Chondrocyte (in vitro differentiated cells): ENCODE measurements at regions not wholly inside any gene's neighbourhood (a gene's known extent, or its start where the extent isn't known, plus 50 kb on each side); places are given as distances from the start of the nearest gene placed in this dataset.

Experiments used
- DNase-seq: peaks from one replicate; pipeline ENCODE4 v3.0.0; 2021; ENCODE audit warnings: mixed read lengths, low spot score
- H3K27ac Mint-ChIP-seq: one replicate; pipeline ENCODE4 v1.8.0; 2021; ENCODE audit warnings: mild to moderate bottlenecking, moderate library complexity, mixed read lengths; ENCODE audit not compliant: unreplicated experiment
- H3K27me3 Mint-ChIP-seq: 2 replicates; pipeline ENCODE4 v1.8.0; 2021; ENCODE audit warnings: low read depth, mixed read lengths
- H3K36me3 Mint-ChIP-seq: 2 replicates; pipeline ENCODE4 v1.8.0; 2021; ENCODE audit warnings: low read depth, mixed read lengths
- H3K4me1 Mint-ChIP-seq: 2 replicates; pipeline ENCODE4 v1.8.0; 2021; ENCODE audit warnings: low read depth, mild to moderate bottlenecking, mixed read lengths
- H3K4me3 Mint-ChIP-seq: one replicate; pipeline ENCODE4 v1.8.0; 2021; ENCODE audit warnings: mild to moderate bottlenecking, moderate library complexity, mixed read lengths; ENCODE audit not compliant: unreplicated experiment
- H3K9me3 Mint-ChIP-seq: 2 replicates; pipeline ENCODE4 v1.8.0; 2021; ENCODE audit warnings: low read depth, mixed read lengths
- TF ChIP-seq, protein P1 (sequence below): fragments of 200-600 bp; sonication (generic); IDR thresholded peaks from 2 replicates; pipeline ENCODE4 v1.5.0; 2021; ENCODE audit warnings: antibody characterized with exemption, mild to moderate bottlenecking, moderate library complexity

DNA sequence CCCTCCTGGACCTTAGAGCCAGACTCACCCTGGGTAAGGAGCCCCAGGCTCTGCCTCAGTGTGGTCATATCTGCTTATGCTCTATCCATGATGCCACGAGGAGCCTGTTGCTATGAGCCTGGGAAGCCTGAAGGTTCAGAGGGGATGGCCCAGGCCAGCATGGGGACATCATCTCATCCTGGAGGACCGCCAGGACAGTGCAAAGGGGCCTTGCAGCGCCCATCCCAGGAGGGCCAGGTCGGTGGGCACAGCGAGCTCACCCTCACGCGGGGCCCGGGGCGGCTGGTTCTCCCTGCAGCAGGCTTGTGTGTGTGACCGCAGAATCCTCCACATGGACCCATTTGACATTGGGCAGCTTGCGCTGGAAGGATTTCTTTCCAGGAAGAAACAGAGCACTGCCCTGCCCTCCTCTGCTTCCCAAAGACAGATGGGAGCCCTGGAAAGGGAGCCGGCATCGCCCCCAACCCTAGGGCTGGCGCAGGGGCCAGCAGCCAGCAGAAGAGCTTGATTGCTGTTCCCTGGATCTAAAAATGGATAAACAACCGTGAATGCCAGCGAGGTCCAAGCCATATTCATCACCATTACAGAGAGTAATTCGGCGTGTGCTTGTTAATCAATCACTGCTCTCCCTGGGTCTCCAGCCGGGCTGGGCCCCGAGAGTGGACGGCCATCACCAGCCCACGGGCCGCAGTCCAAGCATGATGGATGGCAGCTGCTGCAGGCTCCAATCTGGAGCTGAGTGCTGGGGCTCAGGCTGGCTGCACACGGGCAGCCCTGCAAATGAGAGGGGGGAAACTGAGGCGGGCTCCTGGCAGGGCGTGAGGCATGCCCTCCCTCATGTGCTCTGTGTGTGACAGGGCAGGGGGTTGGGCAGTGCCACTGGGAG, 739.7 kb downstream of the BRD1 start:
- no peak overlapping the region for H3K27ac Mint-ChIP-seq
- peak; percentile 81 for DNase-seq
- no peak overlapping the region for H3K4me3 Mint-ChIP-seq
- H3K36me3 Mint-ChIP-seq: no peaks in the 10 kb centered on the region
- TF ChIP-seq, protein P1, sequence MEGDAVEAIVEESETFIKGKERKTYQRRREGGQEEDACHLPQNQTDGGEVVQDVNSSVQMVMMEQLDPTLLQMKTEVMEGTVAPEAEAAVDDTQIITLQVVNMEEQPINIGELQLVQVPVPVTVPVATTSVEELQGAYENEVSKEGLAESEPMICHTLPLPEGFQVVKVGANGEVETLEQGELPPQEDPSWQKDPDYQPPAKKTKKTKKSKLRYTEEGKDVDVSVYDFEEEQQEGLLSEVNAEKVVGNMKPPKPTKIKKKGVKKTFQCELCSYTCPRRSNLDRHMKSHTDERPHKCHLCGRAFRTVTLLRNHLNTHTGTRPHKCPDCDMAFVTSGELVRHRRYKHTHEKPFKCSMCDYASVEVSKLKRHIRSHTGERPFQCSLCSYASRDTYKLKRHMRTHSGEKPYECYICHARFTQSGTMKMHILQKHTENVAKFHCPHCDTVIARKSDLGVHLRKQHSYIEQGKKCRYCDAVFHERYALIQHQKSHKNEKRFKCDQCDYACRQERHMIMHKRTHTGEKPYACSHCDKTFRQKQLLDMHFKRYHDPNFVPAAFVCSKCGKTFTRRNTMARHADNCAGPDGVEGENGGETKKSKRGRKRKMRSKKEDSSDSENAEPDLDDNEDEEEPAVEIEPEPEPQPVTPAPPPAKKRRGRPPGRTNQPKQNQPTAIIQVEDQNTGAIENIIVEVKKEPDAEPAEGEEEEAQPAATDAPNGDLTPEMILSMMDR: no peak
- no peaks in the 10 kb centered on the region for H3K4me1 Mint-ChIP-seq
- no peaks in the 10 kb centered on the region for H3K9me3 Mint-ChIP-seq
- H3K27me3 Mint-ChIP-seq: peaks cover 22% of the 10 kb centered on the region

DNA sequence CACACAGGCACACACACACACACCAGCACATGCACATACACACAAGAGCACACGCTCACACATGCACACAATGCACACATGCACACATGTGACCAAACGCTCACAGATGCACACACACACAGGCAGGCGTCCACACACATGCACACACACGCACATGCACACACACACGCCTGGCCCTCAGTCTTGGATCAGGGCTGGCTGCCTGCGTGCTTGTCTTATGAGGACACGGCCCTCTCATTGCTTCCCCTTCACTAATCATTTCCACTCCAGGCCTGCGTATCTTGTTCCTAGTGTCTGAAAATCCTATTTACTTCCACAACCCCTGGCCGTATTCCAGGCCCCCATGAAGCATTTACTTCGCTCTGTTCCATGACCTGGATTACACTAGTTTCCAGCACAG, 740.5 kb downstream of the BRD1 start:
- no peak overlapping the region for H3K27ac Mint-ChIP-seq
- H3K9me3 Mint-ChIP-seq: no peaks in the 10 kb centered on the region
- peak; percentile 73 for DNase-seq
- H3K4me3 Mint-ChIP-seq: no peak overlapping the region
- TF ChIP-seq, protein P1: no peak
- H3K27me3 Mint-ChIP-seq: peaks cover 25% of the 10 kb centered on the region
- H3K4me1 Mint-ChIP-seq: no peaks in the 10 kb centered on the region
- H3K36me3 Mint-ChIP-seq: no peaks in the 10 kb centered on the region

DNA sequence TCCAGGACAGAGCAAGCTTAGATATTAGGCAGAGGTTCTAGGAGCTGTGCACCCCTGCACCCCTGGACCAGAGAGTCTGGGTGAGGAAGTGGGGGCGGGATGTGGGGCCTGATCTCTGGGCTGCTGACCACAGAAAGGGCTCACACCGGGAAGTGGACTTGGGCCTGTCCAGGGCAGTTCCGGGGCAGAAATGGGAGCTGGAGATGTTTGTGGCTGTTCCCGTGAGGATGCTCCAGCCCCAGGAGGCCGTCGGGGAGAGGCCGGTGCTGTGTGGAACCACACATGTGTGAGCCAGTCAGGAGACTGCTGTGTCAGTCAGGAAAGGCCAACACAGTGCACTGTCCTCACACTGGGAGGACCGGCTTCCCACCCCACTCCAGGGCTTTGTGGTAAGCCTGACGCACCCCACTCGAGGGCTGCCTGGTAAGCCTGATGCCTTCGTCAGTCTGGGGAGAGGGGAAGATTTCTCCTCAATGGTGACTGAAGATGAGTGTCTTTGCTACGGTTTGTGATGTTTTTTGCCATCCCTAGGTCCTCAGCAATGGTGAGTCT, 741.0 kb downstream of the BRD1 start:
- Mint-ChIP-seq H3K4me3 (no peak overlapping the region), H3K27me3 (peaks cover 25% of the 10 kb centered on the region), H3K9me3 (no peaks in the 10 kb centered on the region), H3K36me3 (no peaks in the 10 kb centered on the region), H3K27ac (no peak overlapping the region), H3K4me1 (no peaks in the 10 kb centered on the region)
- TF ChIP-seq, protein P1: no peak
- peak; percentile 75 for DNase-seq

DNA sequence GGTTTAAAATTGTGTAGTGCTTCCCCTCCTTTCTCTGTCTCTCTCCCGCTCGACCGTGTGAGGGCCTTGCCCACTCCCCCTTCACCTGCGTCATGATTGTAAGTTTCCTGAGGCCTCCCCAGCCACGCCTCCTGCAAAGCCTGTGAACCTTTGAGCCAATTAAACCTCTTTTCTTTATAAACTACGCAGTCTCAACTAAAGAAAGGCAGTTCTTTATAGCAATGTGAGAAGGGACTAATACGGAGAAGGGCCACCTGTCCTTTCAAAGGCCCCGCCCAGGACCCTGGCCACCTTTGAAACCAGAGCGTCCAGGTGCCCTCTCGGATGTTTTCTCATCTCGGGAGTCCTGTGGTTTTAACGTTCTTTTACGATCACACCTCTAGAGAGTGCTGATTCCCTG, 741.5 kb downstream of the BRD1 start:
- Mint-ChIP-seq H3K36me3 (no peaks in the 10 kb centered on the region), H3K4me3 (no peak overlapping the region), H3K27me3 (peaks cover 26% of the 10 kb centered on the region), H3K9me3 (no peaks in the 10 kb centered on the region), H3K27ac (no peak overlapping the region), H3K4me1 (no peaks in the 10 kb centered on the region)
- DNase-seq: no peak
- TF ChIP-seq, protein P1: no peak

DNA sequence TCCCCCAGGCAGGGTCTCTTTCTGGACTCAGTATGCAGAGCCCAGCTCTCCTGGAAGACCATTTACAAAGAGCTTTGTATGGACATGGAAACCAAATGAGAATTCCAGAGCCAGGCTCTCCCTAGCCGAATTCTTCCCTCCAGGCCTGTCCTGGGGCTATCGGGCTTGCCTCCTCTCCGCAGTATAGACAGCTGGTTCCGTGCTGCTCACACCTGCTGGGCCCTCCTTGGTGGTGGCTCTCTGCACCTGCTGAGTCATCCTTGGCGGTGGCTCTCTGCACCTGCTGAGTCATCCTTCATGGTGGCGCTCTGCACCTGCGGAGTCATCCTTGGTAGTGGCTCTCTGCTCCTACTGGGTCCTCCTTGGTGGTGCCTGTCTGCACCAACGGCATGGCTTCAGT, 743.5 kb downstream of the BRD1 start:
- no peaks in the 10 kb centered on the region for H3K9me3 Mint-ChIP-seq
- TF ChIP-seq, protein P1: no peak
- H3K27me3 Mint-ChIP-seq: peaks cover 23% of the 10 kb centered on the region
- peak; percentile 57 for DNase-seq
- H3K4me3 Mint-ChIP-seq: no peak overlapping the region
- no peak overlapping the region for H3K27ac Mint-ChIP-seq
- H3K36me3 Mint-ChIP-seq: no peaks in the 10 kb centered on the region
- H3K4me1 Mint-ChIP-seq: no peaks in the 10 kb centered on the region
